Brain pericyte (primary cell): ENCODE measurements at regions not wholly inside any gene's neighbourhood (a gene's known extent, or its start where the extent isn't known, plus 50 kb on each side); places are given as distances from the start of the nearest gene placed in this dataset.

ENCODE experiments used
- DNase-seq: peaks from one replicate; pipeline ENCODE4 v3.0.0-alpha.2; 2012; ENCODE audit warnings: low read depth, low spot score

- DNase-seq = no peak
Observed at GRCh38 chr2:174668075-174668474, 70.5 kb upstream of the WIPF1 start.

GRCh38 chr2:174667250-174667860 lies 69.8 kb upstream of the WIPF1 start:
- DNase-seq = no peak

GRCh38 chr2:174666845-174667244 lies 69.2 kb upstream of the WIPF1 start:
- DNase-seq = no peak

GRCh38 chr2:174666312-174666711 lies 68.7 kb upstream of the WIPF1 start:
- no peak for DNase-seq

- no peak for DNase-seq
Observed at GRCh38 chr2:174664084-174664759, 66.6 kb upstream of the WIPF1 start.

- no peak for DNase-seq
Observed at GRCh38 chr2:174663550-174663949, 65.9 kb upstream of the WIPF1 start.

- DNase-seq = no peak
Observed at GRCh38 chr2:174662859-174663258, 65.3 kb upstream of the WIPF1 start.

GRCh38 chr2:174662459-174662858 lies 64.9 kb upstream of the WIPF1 start:
- peak; percentile 6 for DNase-seq

GRCh38 chr2:174660984-174661675 lies 63.5 kb upstream of the WIPF1 start:
- DNase-seq = no peak

- no peak for DNase-seq
Observed at GRCh38 chr2:174659069-174659900, 61.7 kb upstream of the WIPF1 start.

- no peak for DNase-seq
Observed at GRCh38 chr2:174656676-174657176, 59.1 kb upstream of the WIPF1 start.

- no peak for DNase-seq
Observed at GRCh38 chr2:174656035-174656434, 58.4 kb upstream of the WIPF1 start.

- DNase-seq = no peak
Observed at GRCh38 chr2:174654419-174654941, 56.9 kb upstream of the WIPF1 start.

- no peak for DNase-seq
Observed at GRCh38 chr2:174648896-174649295, 51.3 kb upstream of the WIPF1 start.
